OCI-LY3 (cell line): ENCODE measurements at regions not wholly inside any gene's neighbourhood (a gene's known extent, or its start where the extent isn't known, plus 50 kb on each side); places are given as distances from the start of the nearest gene placed in this dataset.
A peak's percentile ranks its signal among the peaks of the same experiment; 100 is the strongest.

Source experiments
- H2AFZ ChIP-seq: fragments of 200-600, 300-600 bp; shearing (Covaris generic); 2 replicates; pipeline ENCODE4 v1.6.0; 2014; ENCODE audit warnings: antibody characterized with exemption, low read depth, low read length
- H3K27ac ChIP-seq: fragments of 200-600, 300-600 bp; sonication (generic); 2 replicates; pipeline ENCODE4 v1.5.1; 2014; ENCODE audit warnings: mild to moderate bottlenecking, low read length, moderate library complexity, mixed read lengths
- H3K27me3 ChIP-seq: fragments of 200-600, 300-600 bp; sonication (generic); 2 replicates; pipeline ENCODE4 v1.6.1; 2014; ENCODE audit warnings: low read depth, low read length, mixed read lengths
- H3K36me3 ChIP-seq: fragments of 200-600, 300-600 bp; sonication (generic); replicated peaks from 2 replicates; pipeline ENCODE3; 2014; ENCODE audit warnings: low read depth, low read length, mixed read lengths
- H3K4me1 ChIP-seq: fragments of 300-600, 200-600 bp; sonication (generic); 2 replicates; pipeline ENCODE4 v1.6.1; 2014; ENCODE audit warnings: low read length, mixed read lengths
- H3K4me2 ChIP-seq: fragments of 200-600, 300-600 bp; sonication (generic); 2 replicates; pipeline ENCODE4 v1.6.1; 2014; ENCODE audit warnings: low read length, mixed read lengths
- H3K4me3 ChIP-seq: fragments of 300-600, 200-600 bp; sonication (generic); 2 replicates; pipeline ENCODE4 v1.5.1; 2014; ENCODE audit warnings: antibody characterized with exemption, mild to moderate bottlenecking, low read length, moderate library complexity
- H3K79me2 ChIP-seq: fragments of 300-600, 200-600 bp; shearing (Covaris generic); 2 replicates; pipeline ENCODE4 v1.6.1; 2014; ENCODE audit warnings: mild to moderate bottlenecking, low read length, mixed read lengths
- H3K9ac ChIP-seq: fragments of 300-600, 200-600 bp; shearing (Covaris generic); 2 replicates; pipeline ENCODE4 v1.6.0; 2014; ENCODE audit warnings: mild to moderate bottlenecking, low read length, moderate library complexity
- H3K9me3 ChIP-seq: fragments of 200-600, 300-600 bp; shearing (Covaris generic); 2 replicates; pipeline ENCODE4 v1.6.1; 2014; ENCODE audit warnings: low read length, mixed read lengths; ENCODE audit not compliant: insufficient read depth
- H4K20me1 ChIP-seq: fragments of 200-600, 300-600 bp; sonication (generic); 2 replicates; pipeline ENCODE4 v1.6.1; 2016; ENCODE audit warnings: low read length, mixed read lengths; ENCODE audit not compliant: insufficient read depth
- CTCF ChIP-seq: fragments of 200-600, 300-600 bp; sonication (generic); IDR thresholded peaks from 2 replicates; pipeline ENCODE4 v1.5.1; 2014; ENCODE audit warnings: antibody characterized with exemption, low read length, low read depth
- EZH2phosphoT487 ChIP-seq: fragments of 200-600 bp; shearing (Covaris generic); IDR thresholded peaks from 2 replicates; pipeline ENCODE4 v1.6.1; 2018; ENCODE audit warnings: antibody characterized with exemption, mixed run types, low read depth

- H3K9ac ChIP-seq = no peak overlapping the region
- no peaks in the 10 kb centered on the region for H3K79me2 ChIP-seq
- peaks cover 94% of the 10 kb centered on the region for H3K27me3 ChIP-seq
- H3K4me2 ChIP-seq = no peak overlapping the region
- no peak overlapping the region for H3K4me3 ChIP-seq
- H2AFZ ChIP-seq = no peak overlapping the region
- H3K27ac ChIP-seq = no peak overlapping the region
- H3K36me3 ChIP-seq = no peaks in the 10 kb centered on the region
- H4K20me1 ChIP-seq = peaks cover 6% of the 10 kb centered on the region; the same call in 1 of the 2 replicates
- no peaks in the 10 kb centered on the region for H3K9me3 ChIP-seq
- TF ChIP-seq EZH2phosphoT487 (no peak), CTCF (no peak)
- peaks cover 13% of the 10 kb centered on the region for H3K4me1 ChIP-seq
Observed at GRCh38 chr3:72139316-72139715, 354.4 kb upstream of the PROK2 start.

- H3K27ac ChIP-seq = no peak overlapping the region
- peaks cover 97% of the 10 kb centered on the region for H3K27me3 ChIP-seq
- peaks cover 13% of the 10 kb centered on the region for H3K4me1 ChIP-seq
- H3K9me3 ChIP-seq = no peaks in the 10 kb centered on the region
- 0 out of 2 replicates have a peak, but pooled peaks cover 5% of the 10 kb centered on the region for H4K20me1 ChIP-seq
- TF ChIP-seq CTCF (no peak), EZH2phosphoT487 (no peak)
- H2AFZ ChIP-seq = no peak overlapping the region
- no peak overlapping the region for H3K4me3 ChIP-seq
- H3K79me2 ChIP-seq = no peaks in the 10 kb centered on the region
- H3K4me2 ChIP-seq = no peak overlapping the region
- H3K36me3 ChIP-seq = no peaks in the 10 kb centered on the region
- no peak overlapping the region for H3K9ac ChIP-seq
Observed at GRCh38 chr3:72137865-72138861, 353.2 kb upstream of the PROK2 start.

- H3K27ac ChIP-seq = no peak overlapping the region
- no peak overlapping the region for H2AFZ ChIP-seq
- no peak overlapping the region for H3K4me3 ChIP-seq
- no peak for TF ChIP-seq CTCF
- no peak for TF ChIP-seq EZH2phosphoT487
- H3K4me1 ChIP-seq = peaks cover 13% of the 10 kb centered on the region
- H3K9me3 ChIP-seq = 0 out of 2 replicates have a peak, but pooled peaks cover 1% of the 10 kb centered on the region
- no peak overlapping the region for H3K9ac ChIP-seq
- peaks cover 96% of the 10 kb centered on the region for H3K27me3 ChIP-seq
- no peak overlapping the region for H3K4me2 ChIP-seq
- no peaks in the 10 kb centered on the region for H4K20me1 ChIP-seq
- no peaks in the 10 kb centered on the region for H3K79me2 ChIP-seq
- H3K36me3 ChIP-seq = no peaks in the 10 kb centered on the region
Observed at GRCh38 chr3:72135636-72136035, 350.7 kb upstream of the PROK2 start.

- H4K20me1 ChIP-seq = no peaks in the 10 kb centered on the region
- H3K36me3 ChIP-seq = no peaks in the 10 kb centered on the region
- no peak overlapping the region for H2AFZ ChIP-seq
- no peaks in the 10 kb centered on the region for H3K79me2 ChIP-seq
- H3K9ac ChIP-seq = no peak overlapping the region
- H3K4me2 ChIP-seq = peak overlapping the region; percentile 10; the same call in 1 of the 2 replicates
- TF ChIP-seq CTCF = no peak
- TF ChIP-seq EZH2phosphoT487 = no peak
- H3K4me3 ChIP-seq = no peak overlapping the region
- peaks cover 13% of the 10 kb centered on the region for H3K4me1 ChIP-seq
- H3K9me3 ChIP-seq = peaks cover 4% of the 10 kb centered on the region; the same call in 1 of the 2 replicates
- no peak overlapping the region for H3K27ac ChIP-seq
- peaks cover 97% of the 10 kb centered on the region for H3K27me3 ChIP-seq
Observed at GRCh38 chr3:72134989-72135451, 350.1 kb upstream of the PROK2 start.
